MM.1S (cell line): ENCODE measurements at regions not wholly inside any gene's neighbourhood (a gene's known extent, or its start where the extent isn't known, plus 50 kb on each side); places are given as distances from the start of the nearest gene placed in this dataset.

ENCODE experiments used
- DNase-seq: peaks from one replicate; pipeline ENCODE4 v3.0.0-alpha.2; 2015
- H2AFZ ChIP-seq: fragments of 300-600 bp; sonication (generic); 2 replicates; pipeline ENCODE4 v1.6.0; 2016; ENCODE audit warnings: antibody characterized with exemption, low read length
- H3F3A ChIP-seq: fragments of 300-600 bp; sonication (generic); 2 replicates; pipeline ENCODE4 v1.6.1; 2016; ENCODE audit warnings: mild to moderate bottlenecking, antibody characterized with exemption, low read length, moderate library complexity, mixed read lengths; ENCODE audit not compliant: insufficient read depth
- H3K27ac ChIP-seq: fragments of 300-600 bp; sonication (generic); 2 replicates; pipeline ENCODE4 v1.5.1; 2016; ENCODE audit warnings: mild to moderate bottlenecking, low read length
- H3K27me3 ChIP-seq: fragments of 300-600 bp; sonication (generic); replicated peaks from 2 replicates; pipeline ENCODE4 v1.6.0; 2016; ENCODE audit warnings: low read length; ENCODE audit not compliant: insufficient read depth
- H3K36me3 ChIP-seq: fragments of 300-600 bp; sonication (generic); replicated peaks from 2 replicates; pipeline ENCODE4 v1.6.1; 2016; ENCODE audit warnings: mild to moderate bottlenecking, low read length, mixed read lengths; ENCODE audit not compliant: insufficient read depth
- H3K4me1 ChIP-seq: fragments of 300-600 bp; sonication (generic); 2 replicates; pipeline ENCODE4 v1.6.1; 2016; ENCODE audit warnings: low read length, mixed read lengths
- H3K4me2 ChIP-seq: fragments of 300-600 bp; sonication (generic); 2 replicates; pipeline ENCODE4 v1.6.0; 2016; ENCODE audit warnings: low read depth, low read length
- H3K4me3 ChIP-seq: fragments of 300-600 bp; sonication (generic); 2 replicates; pipeline ENCODE4 v1.5.1; 2016; ENCODE audit warnings: low read length, mixed read lengths
- H3K79me2 ChIP-seq: fragments of 300-600 bp; sonication (generic); 2 replicates; pipeline ENCODE4 v1.6.1; 2016; ENCODE audit warnings: mixed run types, low read length, mixed read lengths
- H3K9ac ChIP-seq: fragments of 300-600 bp; sonication (generic); 2 replicates; pipeline ENCODE4 v1.6.1; 2016; ENCODE audit warnings: low read length, mixed read lengths
- H3K9me2 ChIP-seq: fragments of 300-600 bp; sonication (generic); replicated peaks from 2 replicates; pipeline ENCODE4 v1.6.1; 2016; ENCODE audit warnings: mild to moderate bottlenecking, low read length, mixed read lengths; ENCODE audit not compliant: insufficient read depth
- H3K9me3 ChIP-seq: fragments of 300-600 bp; sonication (generic); replicated peaks from 2 replicates; pipeline ENCODE4 v1.6.1; 2016; ENCODE audit warnings: mild to moderate bottlenecking, low read length, mixed read lengths; ENCODE audit not compliant: insufficient read depth
- H4K20me1 ChIP-seq: fragments of 300-600 bp; sonication (generic); 2 replicates; pipeline ENCODE4 v1.6.1; 2016; ENCODE audit warnings: mild to moderate bottlenecking, low read length, moderate library complexity, mixed read lengths; ENCODE audit not compliant: insufficient read depth
- EZH2 ChIP-seq: fragments of 300-600 bp; sonication (generic); optimal IDR thresholded peaks from 2 replicates; pipeline ENCODE3; 2017; ENCODE audit warnings: low read depth, mild to moderate bottlenecking, antibody characterized with exemption, low read length, mixed read lengths
- EZH2phosphoT487 ChIP-seq: fragments of 300-600 bp; sonication (generic); IDR thresholded peaks from 2 replicates; pipeline ENCODE4 v1.6.1; 2018; ENCODE audit warnings: antibody characterized with exemption, low read length
- TF ChIP-seq, protein P1 (sequence below): fragments of 300-600 bp; sonication (generic); IDR thresholded peaks from 2 replicates; pipeline ENCODE4 v1.5.1; 2016; ENCODE audit warnings: antibody characterized with exemption, low read length, mixed read lengths

DNA sequence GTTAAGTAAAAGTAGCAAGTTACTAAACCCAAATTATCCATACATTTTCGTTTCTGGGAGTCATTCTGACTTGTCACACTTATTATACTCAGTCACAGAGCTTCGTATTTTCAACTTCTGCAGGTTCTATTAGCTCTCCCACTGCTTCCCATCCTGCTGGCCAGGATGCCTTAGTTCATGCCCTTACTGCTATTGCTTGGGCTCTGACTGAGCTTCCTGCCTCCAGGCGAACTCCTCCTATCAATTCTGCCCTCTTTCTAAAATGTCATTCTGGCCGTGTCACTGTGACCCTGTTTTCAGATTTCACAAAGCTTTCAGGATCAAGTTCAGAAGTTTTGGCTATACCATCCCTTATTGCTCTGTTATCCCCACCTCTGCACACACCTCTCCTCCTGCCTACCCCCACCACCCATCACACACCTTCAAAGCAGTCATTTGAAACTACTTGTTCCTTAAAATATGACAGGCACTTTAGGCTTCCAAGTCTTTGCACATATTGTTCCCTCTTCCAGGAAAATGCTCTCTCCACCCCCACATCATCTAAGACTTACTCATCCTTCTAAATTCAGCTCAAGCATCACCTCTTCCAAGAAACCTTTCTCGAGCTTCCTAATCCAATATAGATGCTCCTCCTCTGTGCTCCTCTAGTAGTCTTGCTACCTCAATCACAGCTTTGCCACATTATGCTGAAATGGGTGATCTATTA is 278.0 kb downstream of the BRINP2 start:
- no peak overlapping the region for H2AFZ ChIP-seq
- no peaks in the 10 kb centered on the region for H3K9me3 ChIP-seq
- no peaks in the 10 kb centered on the region for H3K27me3 ChIP-seq
- no peak overlapping the region for H3K27ac ChIP-seq
- no peaks in the 10 kb centered on the region for H3K79me2 ChIP-seq
- H3K9ac ChIP-seq = no peak overlapping the region
- no peaks in the 10 kb centered on the region for H3K36me3 ChIP-seq
- DNase-seq = no peak
- no peak overlapping the region for H3K4me3 ChIP-seq
- H4K20me1 ChIP-seq = no peaks in the 10 kb centered on the region
- no peaks in the 10 kb centered on the region for H3K4me1 ChIP-seq
- TF ChIP-seq EZH2 = no peak
- TF ChIP-seq, protein P1, sequence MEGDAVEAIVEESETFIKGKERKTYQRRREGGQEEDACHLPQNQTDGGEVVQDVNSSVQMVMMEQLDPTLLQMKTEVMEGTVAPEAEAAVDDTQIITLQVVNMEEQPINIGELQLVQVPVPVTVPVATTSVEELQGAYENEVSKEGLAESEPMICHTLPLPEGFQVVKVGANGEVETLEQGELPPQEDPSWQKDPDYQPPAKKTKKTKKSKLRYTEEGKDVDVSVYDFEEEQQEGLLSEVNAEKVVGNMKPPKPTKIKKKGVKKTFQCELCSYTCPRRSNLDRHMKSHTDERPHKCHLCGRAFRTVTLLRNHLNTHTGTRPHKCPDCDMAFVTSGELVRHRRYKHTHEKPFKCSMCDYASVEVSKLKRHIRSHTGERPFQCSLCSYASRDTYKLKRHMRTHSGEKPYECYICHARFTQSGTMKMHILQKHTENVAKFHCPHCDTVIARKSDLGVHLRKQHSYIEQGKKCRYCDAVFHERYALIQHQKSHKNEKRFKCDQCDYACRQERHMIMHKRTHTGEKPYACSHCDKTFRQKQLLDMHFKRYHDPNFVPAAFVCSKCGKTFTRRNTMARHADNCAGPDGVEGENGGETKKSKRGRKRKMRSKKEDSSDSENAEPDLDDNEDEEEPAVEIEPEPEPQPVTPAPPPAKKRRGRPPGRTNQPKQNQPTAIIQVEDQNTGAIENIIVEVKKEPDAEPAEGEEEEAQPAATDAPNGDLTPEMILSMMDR = no peak
- no peak for TF ChIP-seq EZH2phosphoT487
- no peak overlapping the region for H3K4me2 ChIP-seq
- no peaks in the 10 kb centered on the region for H3F3A ChIP-seq
- no peaks in the 10 kb centered on the region for H3K9me2 ChIP-seq

DNA sequence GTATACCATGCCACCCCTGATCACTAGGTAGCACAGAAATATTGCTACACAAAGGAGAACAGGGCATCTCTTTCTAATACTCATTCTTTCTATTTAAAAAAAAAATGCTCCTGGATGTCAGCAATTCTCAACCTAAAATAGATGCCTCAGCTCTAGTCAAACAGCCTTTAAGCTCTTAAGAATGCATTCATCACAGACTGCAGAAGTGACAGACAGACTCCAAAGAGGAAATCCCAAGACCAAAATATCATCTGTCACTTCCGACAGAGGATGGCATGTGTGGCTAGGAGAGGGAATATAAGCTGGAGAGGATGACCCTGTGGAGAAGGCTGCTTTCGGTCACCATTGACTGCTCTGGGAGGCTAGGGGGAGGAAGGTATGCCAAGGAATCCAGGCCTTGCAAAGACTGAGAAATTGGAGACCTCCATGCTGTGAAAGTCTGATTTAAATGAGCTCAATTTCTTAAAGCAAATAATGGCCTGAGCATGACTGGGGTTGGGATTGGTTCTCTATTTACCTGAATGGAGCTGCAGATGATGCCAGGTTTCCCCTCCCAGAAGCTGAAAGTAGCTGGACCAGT is 277.4 kb downstream of the BRINP2 start:
- H3K9me3 ChIP-seq = no peaks in the 10 kb centered on the region
- no peaks in the 10 kb centered on the region for H3K79me2 ChIP-seq
- no peaks in the 10 kb centered on the region for H3K27me3 ChIP-seq
- no peaks in the 10 kb centered on the region for H3F3A ChIP-seq
- no peak for DNase-seq
- no peak overlapping the region for H3K27ac ChIP-seq
- H4K20me1 ChIP-seq = no peaks in the 10 kb centered on the region
- H3K4me1 ChIP-seq = no peaks in the 10 kb centered on the region
- no peak overlapping the region for H2AFZ ChIP-seq
- no peaks in the 10 kb centered on the region for H3K36me3 ChIP-seq
- no peak overlapping the region for H3K4me2 ChIP-seq
- no peak overlapping the region for H3K9ac ChIP-seq
- TF ChIP-seq, protein P1 = no peak
- TF ChIP-seq EZH2 (no peak), EZH2phosphoT487 (no peak)
- H3K9me2 ChIP-seq = no peaks in the 10 kb centered on the region
- no peak overlapping the region for H3K4me3 ChIP-seq

DNA sequence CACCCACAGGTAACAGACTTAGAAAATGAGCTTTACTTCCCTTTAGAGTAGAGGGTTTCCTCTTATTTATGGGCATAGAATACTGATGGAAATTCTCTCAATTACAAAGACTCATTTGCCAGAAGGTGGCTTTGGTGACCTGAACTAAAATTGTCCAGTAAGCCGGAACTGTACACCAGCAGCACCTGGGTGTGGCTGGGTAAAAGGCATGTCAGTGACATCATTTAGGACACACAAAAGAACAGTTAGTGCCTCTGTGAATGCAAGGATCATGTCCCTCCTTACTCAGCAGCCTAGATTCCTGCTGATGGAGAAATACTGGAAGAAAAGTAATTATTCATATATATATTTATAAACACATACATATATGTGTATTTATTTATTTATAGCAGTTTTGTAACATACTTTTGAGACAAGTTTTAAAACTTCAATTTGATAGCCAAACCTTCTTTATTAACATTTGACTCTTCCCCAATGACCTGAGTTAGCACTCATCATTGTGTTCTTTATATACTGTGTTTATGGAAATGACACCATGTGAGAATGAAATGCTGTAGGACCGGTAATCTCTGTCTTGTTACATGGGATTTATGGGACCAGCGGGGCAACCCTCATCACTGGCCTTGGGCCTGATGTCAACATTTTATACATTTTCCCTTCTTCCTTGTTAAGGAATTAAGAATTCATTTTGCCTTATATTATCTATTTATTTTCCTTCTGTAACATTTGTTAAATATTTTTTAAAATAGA is 274.4 kb downstream of the BRINP2 start:
- Histone ChIP-seq H3K79me2 (no peaks in the 10 kb centered on the region), H3K27ac (no peak overlapping the region), H3K36me3 (no peaks in the 10 kb centered on the region), H3K4me2 (no peak overlapping the region), H3K9me3 (no peaks in the 10 kb centered on the region), H3K9me2 (no peaks in the 10 kb centered on the region), H2AFZ (no peak overlapping the region), H3K27me3 (no peaks in the 10 kb centered on the region), H4K20me1 (no peaks in the 10 kb centered on the region), H3K4me3 (no peak overlapping the region), H3F3A (no peaks in the 10 kb centered on the region), H3K4me1 (no peaks in the 10 kb centered on the region), H3K9ac (no peak overlapping the region)
- TF ChIP-seq EZH2 = no peak
- no peak for DNase-seq
